ENCODE measurements at regions not wholly inside any gene's neighbourhood (a gene's known extent, or its start where the extent isn't known, plus 50 kb on each side); places are given as distances from the start of the nearest gene placed in this dataset.
"Not testable (repeated sequence)": the region's sequence is repeated elsewhere in the genome, so short reads cannot be mapped to it uniquely, and the experiment has no call there.

GRCh38 chr9:7739595-7739994 lies 60.0 kb downstream of the DMAC1 start:
- DNase-seq (ENCODE audit: low read depth in 2 of 2, low spot score in 1 of 2): no peak

GRCh38 chr9:7735311-7735710 lies 64.3 kb downstream of the DMAC1 start:
- DNase-seq (ENCODE audit: low read depth in 2 of 2, low spot score in 1 of 2): no peak

DNA sequence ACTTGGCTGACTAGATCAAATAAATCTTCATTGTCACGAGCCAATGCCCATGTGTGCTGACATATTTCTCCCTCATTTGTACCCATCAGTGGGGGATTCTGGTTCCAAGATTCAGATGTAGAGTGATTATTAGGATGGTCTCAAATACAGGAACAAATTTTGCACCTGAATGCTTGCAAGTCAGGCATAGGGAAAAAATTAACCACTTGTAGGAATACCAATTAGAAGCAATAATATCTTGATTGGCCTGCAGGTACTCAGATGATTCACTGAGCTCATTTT lies 69.5 kb downstream of the DMAC1 start:
- no peak for DNase-seq (ENCODE audit: low read depth in 2 of 2, low spot score in 1 of 2)

DNA sequence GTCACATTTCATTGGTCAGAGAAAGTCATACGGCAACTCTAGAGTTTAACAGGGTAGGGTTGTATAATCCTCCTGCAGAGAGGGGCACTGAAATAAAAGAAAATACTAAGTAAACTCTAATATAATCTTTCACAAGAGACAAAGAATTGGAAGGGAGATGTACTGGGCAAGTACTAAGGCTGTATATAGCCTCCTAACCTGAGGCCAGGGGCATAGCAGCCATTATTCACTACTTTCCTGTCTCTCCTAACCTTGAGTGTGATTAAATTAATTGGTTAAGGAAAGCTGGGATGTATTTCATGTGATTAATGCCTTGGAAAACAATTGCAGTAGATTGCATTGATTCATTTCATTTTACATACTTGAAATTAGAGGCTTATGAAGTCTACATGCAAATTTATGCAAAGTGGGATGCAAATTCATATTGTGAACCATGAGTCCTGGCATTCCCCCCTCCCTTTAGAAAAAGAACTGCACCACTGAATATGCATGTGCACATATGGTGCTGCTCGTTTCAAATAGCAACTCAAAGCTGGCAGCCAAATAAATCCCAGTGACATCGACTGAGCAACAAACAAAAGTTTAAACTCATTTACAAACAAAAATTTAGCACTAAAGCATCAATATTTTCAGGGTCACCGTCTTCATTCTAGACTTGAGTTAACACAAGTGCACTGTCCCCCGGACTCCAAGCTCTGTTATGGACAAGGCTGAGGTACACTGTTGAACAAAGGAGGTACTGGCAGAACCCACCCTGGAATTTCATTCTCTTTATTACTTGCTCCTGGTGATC lies 70.0 kb downstream of the DMAC1 start:
- DNase-seq (ENCODE audit: low read depth in 2 of 2, low spot score in 1 of 2): no peak

DNA sequence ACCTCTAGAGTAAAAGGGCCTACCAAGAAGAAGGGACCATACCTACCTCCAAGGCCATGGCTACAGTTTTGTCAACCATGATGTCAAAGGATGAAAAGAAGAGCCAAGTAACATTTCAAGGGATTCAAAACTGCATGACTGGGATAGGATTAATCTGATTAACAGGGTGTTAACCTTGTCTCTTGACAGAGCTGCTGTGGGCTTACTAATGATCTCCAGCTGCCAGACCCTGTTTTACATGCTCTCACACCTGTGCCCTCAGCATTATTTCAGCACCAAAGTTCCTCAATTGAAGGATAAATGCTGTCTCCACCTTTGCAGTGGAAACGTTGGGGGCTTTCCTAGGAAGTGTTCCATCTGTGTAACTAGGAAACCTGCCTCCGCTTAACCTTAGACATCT lies 78.3 kb downstream of the DMAC1 start:
- no peak for DNase-seq (ENCODE audit: low read depth in 2 of 2, low spot score in 1 of 2)

DNA sequence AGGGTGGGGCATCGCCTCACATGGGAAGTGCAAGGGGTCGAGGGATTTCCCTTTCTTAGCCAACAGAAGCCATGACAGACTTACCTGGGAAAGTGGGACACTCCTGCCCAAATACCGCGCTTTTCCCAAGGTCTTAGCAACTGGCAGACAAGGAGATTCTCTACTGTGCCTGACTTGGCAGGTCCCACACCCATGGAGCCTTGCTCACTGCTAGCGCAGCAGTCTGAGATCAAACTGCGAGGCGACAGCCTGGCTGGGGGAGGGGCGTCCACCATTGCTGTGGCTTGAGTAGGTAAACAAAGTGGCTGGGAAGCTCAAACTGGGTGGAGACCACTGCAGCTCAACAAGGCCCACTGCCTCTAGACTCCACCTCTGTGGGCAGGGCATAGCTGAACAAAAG lies 86.5 kb downstream of the DMAC1 start:
- not testable (repeated sequence) for DNase-seq (ENCODE audit: low read depth in 2 of 2, low spot score in 1 of 2)

DNA sequence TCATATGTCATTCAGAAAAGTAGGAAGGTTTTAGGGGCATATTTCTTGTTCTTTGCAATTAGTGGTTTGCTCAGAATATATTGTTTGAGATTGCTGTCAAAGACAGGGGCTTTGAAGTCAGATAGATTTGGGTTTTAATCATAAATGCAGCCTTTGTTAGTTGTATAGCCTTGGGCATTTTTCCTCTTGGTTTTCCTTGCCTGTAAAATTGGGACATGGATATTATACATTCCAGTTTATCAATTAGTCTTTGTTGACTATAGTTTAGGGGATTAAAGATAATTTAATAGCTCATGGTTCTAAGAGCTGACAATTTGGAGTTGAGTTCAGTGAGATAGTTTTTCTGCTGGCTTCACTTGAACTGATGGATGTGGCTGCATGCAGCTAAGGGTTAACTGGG lies 88.9 kb downstream of the DMAC1 start:
- DNase-seq (ENCODE audit: low read depth in 2 of 2, low spot score in 1 of 2): no peak

DNA sequence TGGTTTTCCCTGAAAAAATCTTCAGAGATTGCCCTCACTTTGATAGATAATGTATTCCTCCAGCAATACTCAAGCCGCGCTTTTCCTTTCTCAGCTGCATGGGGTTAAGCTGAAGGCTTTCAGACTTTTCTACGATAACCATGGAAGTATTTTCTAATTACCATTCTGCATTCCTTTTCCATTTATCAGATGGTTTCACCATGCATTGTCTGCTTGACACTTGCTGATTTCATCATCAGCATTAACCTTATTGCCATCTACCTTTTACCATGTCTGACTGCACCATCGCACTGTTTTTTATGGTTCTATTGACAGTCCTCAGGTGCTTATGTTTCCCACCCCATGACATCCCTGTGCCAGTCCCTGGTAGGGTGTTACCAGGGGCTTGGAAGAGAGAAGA lies 91.6 kb downstream of the DMAC1 start:
- DNase-seq (ENCODE audit: low read depth in 2 of 2, low spot score in 1 of 2): no peak

GRCh38 chr9:7704543-7704942 lies 95.0 kb downstream of the DMAC1 start:
- no peak for DNase-seq (ENCODE audit: low read depth in 2 of 2, low spot score in 1 of 2)

GRCh38 chr9:7691909-7692308 lies 107.7 kb downstream of the DMAC1 start:
- no peak for DNase-seq (ENCODE audit: low read depth in 2 of 2, low spot score in 1 of 2)

DNA sequence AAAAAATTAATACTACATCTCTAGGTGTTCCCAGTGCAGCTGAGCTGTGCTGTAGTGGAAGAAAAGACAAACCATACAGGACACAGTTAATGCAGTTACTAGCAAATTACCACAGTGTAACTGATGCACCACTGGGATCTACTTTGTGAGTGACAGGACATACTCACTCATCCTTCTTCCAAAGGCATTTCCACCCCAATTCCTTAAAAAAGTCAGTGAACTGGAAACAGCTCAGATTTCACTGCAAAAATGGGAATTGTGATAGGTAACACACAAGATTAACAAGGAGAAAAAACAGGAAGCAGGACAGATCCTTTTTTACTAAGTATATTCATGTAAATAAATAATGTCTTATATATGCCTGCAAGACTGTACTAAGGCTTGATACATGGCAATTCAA lies 109.6 kb downstream of the DMAC1 start:
- no peak for DNase-seq (ENCODE audit: low read depth in 2 of 2, low spot score in 1 of 2)

GRCh38 chr9:7688626-7689025 lies 111.0 kb downstream of the DMAC1 start:
- DNase-seq (ENCODE audit: low read depth in 2 of 2, low spot score in 1 of 2): no peak

- DNase-seq (ENCODE audit: low read depth in 2 of 2, low spot score in 1 of 2): no peak
Measured at GRCh38 chr9:7676609-7677156, 122.9 kb downstream of the DMAC1 start.

- DNase-seq (ENCODE audit: low read depth in 2 of 2, low spot score in 1 of 2): no peak
Measured at GRCh38 chr9:7671847-7672246, 127.7 kb downstream of the DMAC1 start.

- no peak for DNase-seq (ENCODE audit: low read depth in 2 of 2, low spot score in 1 of 2)
Measured at GRCh38 chr9:7668541-7668940, 131.0 kb downstream of the DMAC1 start.

GRCh38 chr9:7665874-7666273 lies 133.7 kb downstream of the DMAC1 start:
- no peak for DNase-seq (ENCODE audit: low read depth in 2 of 2, low spot score in 1 of 2)

- DNase-seq (ENCODE audit: low read depth in 2 of 2, low spot score in 1 of 2): no peak
Measured at GRCh38 chr9:7659766-7660165, 139.8 kb downstream of the DMAC1 start.

DNA sequence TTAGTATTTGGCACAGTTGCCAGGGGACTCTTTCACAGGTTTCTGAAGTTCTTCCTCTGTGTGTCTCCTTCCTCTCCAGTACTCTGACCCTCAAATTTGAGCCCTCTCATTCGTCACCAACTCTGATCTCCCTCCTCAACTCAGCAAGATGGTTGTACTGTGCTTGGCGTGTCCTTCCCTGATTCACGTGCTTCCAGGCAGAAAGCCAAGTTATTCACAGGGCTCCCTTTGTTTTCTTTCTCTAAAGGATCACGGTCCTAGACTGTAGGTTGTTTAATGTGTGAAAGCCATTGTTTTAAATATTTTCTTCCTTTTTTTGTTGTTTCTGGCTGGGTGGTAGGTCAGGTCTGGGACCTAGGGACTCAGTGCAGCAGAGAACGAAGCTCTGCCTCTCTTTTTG lies 142.9 kb downstream of the DMAC1 start:
- DNase-seq (ENCODE audit: low read depth in 2 of 2, low spot score in 1 of 2): no peak

GRCh38 chr9:7653262-7653661 lies 146.3 kb downstream of the DMAC1 start:
- no peak for DNase-seq (ENCODE audit: low read depth in 2 of 2, low spot score in 1 of 2)

DNA sequence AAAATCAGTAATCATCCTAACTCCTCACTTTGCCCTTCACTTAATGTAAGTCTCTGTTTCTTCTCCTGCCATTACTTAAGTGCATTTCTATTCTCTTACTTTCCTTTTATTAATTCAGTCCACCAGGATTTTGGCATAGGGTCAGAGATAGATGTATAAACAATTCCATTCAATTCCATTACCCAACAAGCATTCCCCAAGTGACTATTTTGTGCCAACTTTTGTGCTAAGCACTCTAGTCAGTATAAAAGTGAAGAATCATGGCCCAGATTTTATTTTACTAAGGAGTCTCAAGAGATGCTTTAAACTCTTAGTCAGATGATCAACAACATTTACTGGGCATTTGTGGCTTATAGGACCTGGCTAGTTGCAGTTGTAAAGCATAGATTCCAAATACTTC lies 159.3 kb downstream of the DMAC1 start:
- no peak for DNase-seq (ENCODE audit: low read depth in 2 of 2, low spot score in 1 of 2)

DNA sequence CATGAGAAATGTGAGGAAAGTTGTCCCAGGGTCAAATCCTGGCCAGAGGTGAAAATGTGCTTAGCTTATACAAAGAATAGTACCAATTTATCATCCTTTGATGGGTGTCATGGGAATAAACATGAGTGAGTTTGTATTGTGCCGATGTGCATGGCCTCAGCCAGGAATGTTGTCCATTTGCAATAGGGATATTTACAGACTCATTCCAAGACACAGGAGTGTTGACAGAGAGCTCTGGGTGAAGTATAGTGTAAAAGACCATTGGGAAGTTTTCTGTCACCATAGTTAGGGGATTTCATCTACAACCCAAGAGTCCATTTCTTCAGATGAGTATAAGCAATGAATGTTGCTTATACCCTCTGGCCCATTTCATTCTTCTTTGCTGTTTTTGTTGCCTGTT lies 160.1 kb downstream of the DMAC1 start:
- DNase-seq (ENCODE audit: low read depth in 2 of 2, low spot score in 1 of 2): no peak

GRCh38 chr9:7636838-7637467 lies 162.6 kb downstream of the DMAC1 start:
- DNase-seq (ENCODE audit: low read depth in 2 of 2, low spot score in 1 of 2): no peak

DNA sequence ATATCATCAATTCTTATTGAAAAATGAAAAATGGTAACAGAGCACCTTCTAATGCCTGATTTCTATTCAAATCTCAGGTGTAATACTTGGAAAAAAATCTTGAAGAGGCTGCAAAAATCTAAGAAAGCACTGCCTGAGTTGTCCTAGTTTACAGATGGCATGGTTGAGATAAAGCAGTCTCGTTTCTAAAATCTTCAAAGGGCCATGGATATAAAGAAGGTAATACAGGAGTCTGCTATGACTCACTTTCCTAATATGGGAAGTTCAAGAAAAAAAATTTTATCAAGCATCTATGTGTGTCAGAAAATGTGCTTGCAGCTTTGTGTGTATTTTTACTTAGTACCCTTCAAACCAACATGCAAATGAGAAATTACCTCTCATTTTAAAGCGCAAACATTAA lies 163.3 kb downstream of the DMAC1 start:
- DNase-seq (ENCODE audit: low read depth in 2 of 2, low spot score in 1 of 2): no peak

Data from stimulated activated CD8-positive, alpha-beta memory T cell treated with anti-CD3 and anti-CD28 coated beads, Interleukin-4, amount 100 ng/mL, for 4 hours (primary cell).